Ascending aorta (tissue), 2 donors: ENCODE measurements at regions not wholly inside any gene's neighbourhood (a gene's known extent, or its start where the extent isn't known, plus 50 kb on each side); places are given as distances from the start of the nearest gene placed in this dataset.

Source experiments
- DNase-seq, 2 donors: peaks; one replicate each; pipeline ENCODE4 v3.0.0-alpha.2; 2019; ENCODE audit warnings: low spot score in 2 of 2
- H3K27ac ChIP-seq, 2 donors: fragments of 200-600 bp; sonication (generic); one replicate each; pipeline ENCODE4 v1.5.1; 2016 to 2017; ENCODE audit warnings: mild to moderate bottlenecking in 1 of 2
- H3K27me3 ChIP-seq: fragments of 200-600 bp; sonication (generic); one replicate; pipeline ENCODE4 v1.5.1; 2017
- H3K36me3 ChIP-seq, 2 donors: fragments of 200-600 bp; sonication (generic); one replicate each; pipeline ENCODE4 v1.5.1; 2016
- H3K4me1 ChIP-seq, 2 donors: fragments of 200-600 bp; sonication (generic); one replicate each; pipeline ENCODE4 v1.5.1; 2016 to 2017; ENCODE audit warnings: mild to moderate bottlenecking in 1 of 2
- H3K4me3 ChIP-seq, 2 donors: fragments of 200-600 bp; sonication (generic); one replicate each; pipeline ENCODE4 v1.5.1; 2016 to 2017; ENCODE audit warnings: mild to moderate bottlenecking in 1 of 2
- H3K9me3 ChIP-seq, 2 donors: fragments of 200-600 bp; sonication (generic); one replicate each; pipeline ENCODE4 v1.5.1; 2016
- CTCF ChIP-seq, 3 experiments: fragments of 200-600 bp in 2 of 3; fragments of 450-650 bp in 1 of 3; sonication (generic) in 2 of 3; IDR thresholded peaks; one replicate each; pipeline ENCODE4 v1.5.1; 2016 to 2019; ENCODE audit warnings: antibody characterized with exemption in 3 of 3, mild to moderate bottlenecking in 1 of 3, moderate library complexity in 1 of 3
- intact Hi-C: fragments of 100-400 bp; cut with DNase I; formaldehyde crosslinking; loops from one replicate; pipeline ENCODE4 v1.15.1; 2023

DNA sequence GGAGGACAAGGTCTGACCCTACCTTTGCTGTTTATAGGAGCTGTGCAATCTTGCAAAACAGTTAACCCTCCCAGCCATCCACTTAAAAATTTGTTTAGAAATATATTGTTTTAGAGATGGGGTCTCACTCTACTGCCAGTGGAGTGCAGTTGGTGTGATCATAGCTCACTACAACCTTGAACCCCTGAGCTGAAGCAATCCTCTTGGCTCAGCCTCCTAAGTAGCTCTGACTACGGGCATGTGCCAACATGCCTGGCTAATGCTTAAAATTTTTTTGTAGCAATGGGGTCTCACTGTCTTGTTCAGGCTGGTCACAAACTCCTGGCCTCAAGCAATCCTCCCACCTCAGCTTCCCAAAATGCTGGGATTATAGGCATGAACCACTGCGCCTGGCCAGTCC is 120.2 kb upstream of the PJA2 start:
- no peak for DNase-seq
- H3K27ac ChIP-seq = no peak overlapping the region
- intact Hi-C loops = no loop called here

GRCh38 chr5:109529520-109529919 is 119.7 kb upstream of the PJA2 start:
- H3K9me3 ChIP-seq = no peaks in the 10 kb centered on the region
- H3K4me1 ChIP-seq = no peaks in the 10 kb centered on the region
- H3K4me3 ChIP-seq = no peak overlapping the region
- H3K27ac ChIP-seq = no peak overlapping the region
- DNase-seq = peak; percentile 19 to 65
- H3K36me3 ChIP-seq = no peaks in the 10 kb centered on the region
- no peaks in the 10 kb centered on the region for H3K27me3 ChIP-seq
- intact Hi-C loops = no loop called here
- no peak for TF ChIP-seq CTCF (IDR thresholded peaks at IDR 0.05)

More for the DNA sequence above, 120.2 kb upstream of the PJA2 start:
- no peak for TF ChIP-seq CTCF (IDR thresholded peaks at IDR 0.05)
- H3K9me3 ChIP-seq = no peaks in the 10 kb centered on the region
- no peaks in the 10 kb centered on the region for H3K4me1 ChIP-seq
- no peaks in the 10 kb centered on the region for H3K36me3 ChIP-seq
- H3K4me3 ChIP-seq = no peak overlapping the region
- no peaks in the 10 kb centered on the region for H3K27me3 ChIP-seq

- no peaks in the 10 kb centered on the region for H3K9me3 ChIP-seq
- no peak for TF ChIP-seq CTCF (IDR thresholded peaks at IDR 0.05)
- H3K27ac ChIP-seq = no peak overlapping the region
- no peaks in the 10 kb centered on the region for H3K4me1 ChIP-seq
- no peak for DNase-seq
- H3K4me3 ChIP-seq = no peak overlapping the region
- H3K27me3 ChIP-seq = no peaks in the 10 kb centered on the region
- no peaks in the 10 kb centered on the region for H3K36me3 ChIP-seq
- intact Hi-C loops = no loop called here
Observed at GRCh38 chr5:109524555-109524954, 114.8 kb upstream of the PJA2 start.

DNA sequence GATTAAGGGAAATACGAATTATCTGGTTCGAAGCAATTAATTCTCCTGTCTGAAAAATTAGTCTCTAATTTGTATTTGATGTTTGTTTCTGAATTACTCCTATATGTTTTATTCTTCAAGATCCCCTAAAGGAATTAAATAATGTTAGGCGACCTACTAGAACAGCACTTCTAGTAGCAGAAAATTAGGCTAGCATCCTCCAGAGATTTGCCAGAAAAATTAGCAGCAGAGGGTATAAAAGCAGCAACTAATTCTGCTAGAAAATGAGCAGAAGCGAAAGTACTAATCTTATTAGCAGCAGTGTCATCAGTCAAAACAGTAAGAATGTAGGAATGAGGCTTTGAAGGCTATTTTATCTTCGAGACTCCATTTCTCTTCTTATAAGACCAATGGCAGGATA is 114.3 kb upstream of the PJA2 start:
- Histone ChIP-seq H3K27me3 (no peaks in the 10 kb centered on the region), H3K36me3 (no peaks in the 10 kb centered on the region), H3K4me1 (no peaks in the 10 kb centered on the region), H3K9me3 (no peaks in the 10 kb centered on the region), H3K4me3 (no peak overlapping the region), H3K27ac (no peak overlapping the region)
- intact Hi-C loops = no loop called here
- no peak for TF ChIP-seq CTCF (IDR thresholded peaks at IDR 0.05)
- no peak for DNase-seq

DNA sequence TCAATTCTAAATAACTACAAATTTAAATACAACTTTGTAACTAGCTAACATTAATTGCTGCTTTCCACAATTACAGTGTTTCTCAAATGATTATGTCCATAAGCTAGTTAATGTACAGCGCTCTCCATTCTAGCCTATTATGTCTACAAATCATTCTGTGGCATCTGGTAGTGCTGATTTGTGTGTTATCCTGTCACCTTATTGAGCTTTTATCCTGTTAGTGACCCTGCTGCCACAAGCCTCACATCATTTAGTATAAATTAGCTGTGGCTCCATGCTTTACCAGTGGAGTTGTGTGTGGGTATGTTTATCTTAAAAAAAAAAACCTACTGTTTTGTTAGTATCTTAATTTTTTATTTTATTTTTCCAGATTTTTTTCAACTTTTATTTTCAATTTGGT is 112.6 kb upstream of the PJA2 start:
- Histone ChIP-seq H3K27ac (no peak overlapping the region), H3K27me3 (no peaks in the 10 kb centered on the region), H3K4me1 (no peaks in the 10 kb centered on the region), H3K4me3 (no peak overlapping the region), H3K9me3 (no peaks in the 10 kb centered on the region), H3K36me3 (no peaks in the 10 kb centered on the region)
- DNase-seq = no peak
- TF ChIP-seq CTCF (IDR thresholded peaks at IDR 0.05) = no peak
- intact Hi-C loops = no loop called here

GRCh38 chr5:109519416-109519815 is 109.6 kb upstream of the PJA2 start:
- H3K36me3 ChIP-seq = no peaks in the 10 kb centered on the region
- no peak overlapping the region for H3K4me3 ChIP-seq
- no peak overlapping the region for H3K27ac ChIP-seq
- no peaks in the 10 kb centered on the region for H3K27me3 ChIP-seq
- TF ChIP-seq CTCF (IDR thresholded peaks at IDR 0.05) = no peak
- H3K9me3 ChIP-seq = no peaks in the 10 kb centered on the region
- intact Hi-C loops = no loop called here
- no peak for DNase-seq
- no peaks in the 10 kb centered on the region for H3K4me1 ChIP-seq
